H9 (cell line): ENCODE measurements at regions not wholly inside any gene's neighbourhood (a gene's known extent, or its start where the extent isn't known, plus 50 kb on each side); places are given as distances from the start of the nearest gene placed in this dataset.

Experiments used
- DNase-seq: peaks from one replicate; pipeline ENCODE4 v3.0.0-alpha.2; 2017
- H2AFZ ChIP-seq: one replicate; pipeline ENCODE4 v1.6.1; 2013; ENCODE audit warnings: mild to moderate bottlenecking, low read length, control low read depth, moderate library complexity
- H2AK5ac ChIP-seq: 2 replicates; pipeline ENCODE4 v1.6.1; 2013; ENCODE audit warnings: low read length, control low read depth, mixed read lengths; ENCODE audit not compliant: insufficient read length
- H2BK120ac ChIP-seq: one replicate; pipeline ENCODE4 v1.6.1; 2013; ENCODE audit warnings: low read depth, mild to moderate bottlenecking, low read length, control low read depth, inconsistent platforms; ENCODE audit not compliant: poor library complexity, severe bottlenecking
- H2BK12ac ChIP-seq: 2 replicates; pipeline ENCODE4 v1.6.1; 2013; ENCODE audit warnings: low read length, control low read depth, mixed read lengths, low read depth; ENCODE audit not compliant: insufficient read length
- H2BK15ac ChIP-seq: 2 replicates; pipeline ENCODE4 v1.6.1; 2013; ENCODE audit warnings: low read depth, low read length, control low read depth
- H2BK20ac ChIP-seq: one replicate; pipeline ENCODE4 v1.6.1; 2013; ENCODE audit warnings: low read depth, mild to moderate bottlenecking, low read length, control low read depth, inconsistent platforms; ENCODE audit not compliant: poor library complexity, severe bottlenecking
- H2BK5ac ChIP-seq: 2 replicates; pipeline ENCODE4 v1.6.1; 2013; ENCODE audit warnings: low read length, control low read depth, mixed read lengths; ENCODE audit not compliant: insufficient read length
- H3K14ac ChIP-seq: 2 replicates; pipeline ENCODE4 v1.6.1; 2013; ENCODE audit warnings: low read length, control low read depth; ENCODE audit not compliant: insufficient read depth
- H3K18ac ChIP-seq: 2 replicates; pipeline ENCODE4 v1.6.1; 2013; ENCODE audit warnings: low read depth, mild to moderate bottlenecking, mixed read lengths, low read length, control low read depth; ENCODE audit not compliant: insufficient read length
- H3K23ac ChIP-seq: 2 replicates; pipeline ENCODE4 v1.6.1; 2013; ENCODE audit warnings: low read length, control low read depth, mixed read lengths, low read depth; ENCODE audit not compliant: insufficient read length
- H3K23me2 ChIP-seq: 2 replicates; pipeline ENCODE4 v1.6.1; 2013; ENCODE audit warnings: low read depth, mild to moderate bottlenecking, mixed read lengths, low read length, control low read depth; ENCODE audit not compliant: insufficient read length, poor library complexity, severe bottlenecking
- H3K27ac ChIP-seq: 2 replicates; pipeline ENCODE4 v1.5.1; 2013; ENCODE audit warnings: low read length, control low read depth, mixed read lengths, low read depth; ENCODE audit not compliant: insufficient read length
- H3K27me3 ChIP-seq: 2 replicates; pipeline ENCODE4 v1.6.1; 2013; ENCODE audit warnings: low read length, control low read depth, inconsistent platforms; ENCODE audit not compliant: insufficient read depth
- H3K4ac ChIP-seq: 2 replicates; pipeline ENCODE4 v1.6.1; 2013; ENCODE audit warnings: low read depth, mild to moderate bottlenecking, control low read depth, inconsistent platforms, low read length, moderate library complexity
- H3K4me1 ChIP-seq: 2 replicates; pipeline ENCODE4 v1.6.1; 2013; ENCODE audit warnings: low read length, control low read depth, inconsistent platforms; ENCODE audit not compliant: insufficient read depth
- H3K4me2 ChIP-seq: 2 replicates; pipeline ENCODE4 v1.6.1; 2013; ENCODE audit warnings: low read length, control low read depth, mixed read lengths; ENCODE audit not compliant: insufficient read length, insufficient read depth
- H3K56ac ChIP-seq: 2 replicates; pipeline ENCODE4 v1.6.1; 2013; ENCODE audit warnings: low read depth, mild to moderate bottlenecking, mixed read lengths, low read length, control low read depth; ENCODE audit not compliant: insufficient read length
- H3K79me1 ChIP-seq: 2 replicates; pipeline ENCODE4 v1.6.1; 2013; ENCODE audit warnings: low read depth, mild to moderate bottlenecking, moderate library complexity, low read length, control low read depth, inconsistent platforms; ENCODE audit not compliant: insufficient read depth, poor library complexity, severe bottlenecking
- H3K79me2 ChIP-seq: 2 replicates; pipeline ENCODE4 v1.6.1; 2013; ENCODE audit warnings: low read length, control low read depth, inconsistent platforms; ENCODE audit not compliant: insufficient read depth
- H3K9ac ChIP-seq: 2 replicates; pipeline ENCODE4 v1.6.1; 2013; ENCODE audit warnings: low read length, control low read depth, mixed read lengths; ENCODE audit not compliant: insufficient read length; ENCODE audit errors: extremely low read depth
- H3K9me3 ChIP-seq: one replicate; pipeline ENCODE4 v1.6.1; 2013; ENCODE audit warnings: low read depth, low read length, inconsistent platforms; ENCODE audit not compliant: control insufficient read depth
- H3T11ph ChIP-seq: one replicate; pipeline ENCODE4 v1.6.1; 2013; ENCODE audit warnings: mild to moderate bottlenecking, low read length, control low read depth, inconsistent platforms
- H4K20me1 ChIP-seq: one replicate; pipeline ENCODE4 v1.6.1; 2013; ENCODE audit not compliant: control insufficient read depth, insufficient read length, insufficient read depth
- H4K5ac ChIP-seq: 2 replicates; pipeline ENCODE4 v1.6.1; 2013; ENCODE audit warnings: low read depth, mild to moderate bottlenecking, mixed read lengths, low read length, control low read depth; ENCODE audit not compliant: insufficient read length
- H4K8ac ChIP-seq: replicated peaks from 2 replicates; pipeline ENCODE4 v1.6.1; 2013; ENCODE audit warnings: low read length, control low read depth, mixed read lengths, low read depth; ENCODE audit not compliant: insufficient read length
- H4K91ac ChIP-seq: 2 replicates; pipeline ENCODE4 v1.6.1; 2013; ENCODE audit warnings: low read depth, mild to moderate bottlenecking, moderate library complexity, mixed read lengths, low read length, control low read depth; ENCODE audit not compliant: insufficient read length
- H3K27ac Mint-ChIP-seq, 3 experiments: 2 replicates in 2 of 3; 3 replicates in 1 of 3; pipeline ENCODE4 v1.8.0; 2020 to 2021; ENCODE audit warnings: mixed read lengths in 3 of 3, mild to moderate bottlenecking in 1 of 3, moderate library complexity in 1 of 3
- H3K27me3 Mint-ChIP-seq: 2 replicates; pipeline ENCODE4 v1.8.0; 2021; ENCODE audit warnings: low read depth, mild to moderate bottlenecking, moderate library complexity, mixed read lengths
- H3K36me3 Mint-ChIP-seq, 3 experiments: 2 replicates in 2 of 3; 3 replicates in 1 of 3; pipeline ENCODE4 v1.8.0; 2020 to 2021; ENCODE audit warnings: low read depth in 3 of 3, mixed read lengths in 3 of 3; ENCODE audit not compliant: insufficient read depth in 1 of 3
- H3K4me1 Mint-ChIP-seq, 2 experiments: 2 replicates each; pipeline ENCODE4 v1.8.0; 2020; ENCODE audit warnings: mixed read lengths in 2 of 2
- H3K4me3 Mint-ChIP-seq, 2 experiments: 2 replicates in 1 of 2; 3 replicates in 1 of 2; pipeline ENCODE4 v1.8.0; 2020 to 2021; ENCODE audit warnings: mild to moderate bottlenecking in 2 of 2, mixed read lengths in 2 of 2, moderate library complexity in 1 of 2
- H3K9me3 Mint-ChIP-seq, 2 experiments: 2 replicates in 1 of 2; 3 replicates in 1 of 2; pipeline ENCODE4 v1.8.0; 2020; ENCODE audit warnings: mild to moderate bottlenecking in 2 of 2, mixed read lengths in 2 of 2, moderate library complexity in 1 of 2
- WGBS: extraction: QIAGEN DNeasy Blood & Tissue Kit; methylation state at CpG from one replicate; pipeline ENCODE4 v1.1.7; 2013; ENCODE audit warnings: missing lambda C conversion rate, low lambda C conversion rate, mixed read lengths; ENCODE audit not compliant: insufficient read length; ENCODE audit errors: extremely low coverage; 5-methylcytosine and 5-hydroxymethylcytosine counted together
- TF ChIP-seq, protein P1 (sequence below): fragments of 200-600 bp; sonication (generic); conservative IDR thresholded peaks from 3 replicates; pipeline ENCODE4 v1.8.0; 2021; ENCODE audit warnings: antibody characterized with exemption, mild to moderate bottlenecking

DNA sequence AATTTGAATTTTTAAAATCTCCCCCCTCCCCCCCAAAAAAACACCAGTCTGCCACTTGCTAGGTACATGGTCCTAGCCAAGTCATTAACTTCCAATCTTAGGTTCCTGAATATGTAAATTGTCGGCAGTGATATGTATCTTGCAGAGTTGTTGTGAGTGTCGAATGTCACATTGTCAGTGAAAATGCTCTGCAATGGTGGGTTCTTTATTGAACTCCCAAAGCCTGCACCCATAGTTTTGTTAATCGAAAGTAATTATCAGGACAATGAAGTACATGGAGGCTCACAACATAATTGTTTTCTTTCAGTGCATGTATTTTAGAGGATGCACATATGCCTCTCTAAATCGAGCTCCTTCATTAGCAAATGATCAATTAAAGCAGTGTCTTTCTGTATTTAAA lies 185.6 kb upstream of the S100G start:
- no peak for DNase-seq

More for the DNA sequence above, 185.6 kb upstream of the S100G start:
- H3K27ac ChIP-seq = peak overlapping the region; percentile 47
- no peaks in the 10 kb centered on the region for H3K27me3 ChIP-seq
- H3K4ac ChIP-seq = no peak overlapping the region
- no peak overlapping the region for H2AK5ac ChIP-seq
- H3K9me3 ChIP-seq = no peaks in the 10 kb centered on the region
- H4K20me1 ChIP-seq = no peaks in the 10 kb centered on the region
- H2BK20ac ChIP-seq = no peak overlapping the region
- no peaks in the 10 kb centered on the region for H3K27me3 Mint-ChIP-seq
- H3K14ac ChIP-seq = no peak overlapping the region
- H3T11ph ChIP-seq = no peak overlapping the region
- no peak overlapping the region for H3K18ac ChIP-seq
- no peak overlapping the region for H3K23ac ChIP-seq
- no peak overlapping the region for H4K91ac ChIP-seq
- no peaks in the 10 kb centered on the region for H3K79me2 ChIP-seq
- WGBS = no CpG with 5 or more reads among the region's 4 CpGs
- H4K8ac ChIP-seq = no peak overlapping the region
- H3K4me1 ChIP-seq = peaks cover 17% of the 10 kb centered on the region
- no peak overlapping the region for H2BK120ac ChIP-seq
- H3K79me1 ChIP-seq = no peaks in the 10 kb centered on the region
- no peak overlapping the region for H3K56ac ChIP-seq
- no peak overlapping the region for H4K5ac ChIP-seq
- no peak overlapping the region for H2BK5ac ChIP-seq
- H2AFZ ChIP-seq = no peak overlapping the region
- TF ChIP-seq, protein P1, sequence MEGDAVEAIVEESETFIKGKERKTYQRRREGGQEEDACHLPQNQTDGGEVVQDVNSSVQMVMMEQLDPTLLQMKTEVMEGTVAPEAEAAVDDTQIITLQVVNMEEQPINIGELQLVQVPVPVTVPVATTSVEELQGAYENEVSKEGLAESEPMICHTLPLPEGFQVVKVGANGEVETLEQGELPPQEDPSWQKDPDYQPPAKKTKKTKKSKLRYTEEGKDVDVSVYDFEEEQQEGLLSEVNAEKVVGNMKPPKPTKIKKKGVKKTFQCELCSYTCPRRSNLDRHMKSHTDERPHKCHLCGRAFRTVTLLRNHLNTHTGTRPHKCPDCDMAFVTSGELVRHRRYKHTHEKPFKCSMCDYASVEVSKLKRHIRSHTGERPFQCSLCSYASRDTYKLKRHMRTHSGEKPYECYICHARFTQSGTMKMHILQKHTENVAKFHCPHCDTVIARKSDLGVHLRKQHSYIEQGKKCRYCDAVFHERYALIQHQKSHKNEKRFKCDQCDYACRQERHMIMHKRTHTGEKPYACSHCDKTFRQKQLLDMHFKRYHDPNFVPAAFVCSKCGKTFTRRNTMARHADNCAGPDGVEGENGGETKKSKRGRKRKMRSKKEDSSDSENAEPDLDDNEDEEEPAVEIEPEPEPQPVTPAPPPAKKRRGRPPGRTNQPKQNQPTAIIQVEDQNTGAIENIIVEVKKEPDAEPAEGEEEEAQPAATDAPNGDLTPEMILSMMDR = no peak
- no peaks in the 10 kb centered on the region for H3K23me2 ChIP-seq
- H3K36me3 Mint-ChIP-seq = peaks cover 5 to 19% (median 13%) of the 10 kb centered on the region in 3 experiments
- peaks cover 41 to 44% of the 10 kb centered on the region in 2 experiments for H3K4me1 Mint-ChIP-seq
- H3K9ac ChIP-seq = no peak overlapping the region
- H3K27ac Mint-ChIP-seq = peak overlapping the region in 2 of 3 experiments; percentile 37 to 92; a peak in 4 of 7 replicates
- H2BK15ac ChIP-seq = no peak overlapping the region
- H3K4me2 ChIP-seq = no peak overlapping the region
- H3K4me3 Mint-ChIP-seq = peak overlapping the region in 1 of 2 experiments; percentile 15; a peak in 1 of 5 replicates
- no peak overlapping the region for H2BK12ac ChIP-seq
- no peaks in the 10 kb centered on the region for H3K9me3 Mint-ChIP-seq
